ENCODE measurements at regions not wholly inside any gene's neighbourhood (a gene's known extent, or its start where the extent isn't known, plus 50 kb on each side); places are given as distances from the start of the nearest gene placed in this dataset.

DNA sequence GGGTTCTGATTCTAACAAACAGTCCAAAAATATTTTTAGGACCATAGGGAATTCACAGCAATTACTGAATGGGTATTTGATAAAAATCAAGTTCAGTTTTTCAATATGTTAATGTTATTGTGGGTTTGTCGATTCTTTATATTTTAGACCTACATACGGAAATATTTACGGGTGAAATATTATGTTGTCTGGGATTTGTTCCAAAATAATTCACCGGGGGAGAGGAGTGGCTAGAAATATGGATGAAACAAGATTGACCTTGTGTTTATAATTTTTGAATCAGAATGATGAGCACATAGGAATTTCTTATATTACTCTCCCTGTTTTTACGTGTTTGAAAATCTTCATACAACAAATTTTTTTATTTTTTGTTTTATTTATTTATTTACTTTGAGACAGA lies 56.7 kb upstream of the USP1 start:
- DNase-seq (no peak), ATAC-seq (ENCODE audit: low read depth) (no peak)
- ChIA-PET POLR2A (no interaction called here), CTCF (no interaction called here)
- WGBS (ENCODE audit: insufficient coverage): no CpG with 5 or more reads among the region's 5 CpGs
- no peak overlapping the region for H3K27ac ChIP-seq (ENCODE audit: low read length in 2 of 2)
- Mint-ChIP-seq H3K27ac (no peak overlapping the region), H3K27me3 (peaks cover 3% of the 10 kb centered on the region), H3K9me3 (ENCODE audit: insufficient read depth) (no peaks in the 10 kb centered on the region), H3K4me1 (no peaks in the 10 kb centered on the region), H3K4me3 (no peak overlapping the region)
- TF ChIP-seq EZH2 (IDR thresholded peaks at IDR 0.05; ENCODE audit: borderline replicate concordance, insufficient read depth, low read depth, low read length, poor library complexity, severe bottlenecking): no peak
- TF ChIP-seq, protein P1, sequence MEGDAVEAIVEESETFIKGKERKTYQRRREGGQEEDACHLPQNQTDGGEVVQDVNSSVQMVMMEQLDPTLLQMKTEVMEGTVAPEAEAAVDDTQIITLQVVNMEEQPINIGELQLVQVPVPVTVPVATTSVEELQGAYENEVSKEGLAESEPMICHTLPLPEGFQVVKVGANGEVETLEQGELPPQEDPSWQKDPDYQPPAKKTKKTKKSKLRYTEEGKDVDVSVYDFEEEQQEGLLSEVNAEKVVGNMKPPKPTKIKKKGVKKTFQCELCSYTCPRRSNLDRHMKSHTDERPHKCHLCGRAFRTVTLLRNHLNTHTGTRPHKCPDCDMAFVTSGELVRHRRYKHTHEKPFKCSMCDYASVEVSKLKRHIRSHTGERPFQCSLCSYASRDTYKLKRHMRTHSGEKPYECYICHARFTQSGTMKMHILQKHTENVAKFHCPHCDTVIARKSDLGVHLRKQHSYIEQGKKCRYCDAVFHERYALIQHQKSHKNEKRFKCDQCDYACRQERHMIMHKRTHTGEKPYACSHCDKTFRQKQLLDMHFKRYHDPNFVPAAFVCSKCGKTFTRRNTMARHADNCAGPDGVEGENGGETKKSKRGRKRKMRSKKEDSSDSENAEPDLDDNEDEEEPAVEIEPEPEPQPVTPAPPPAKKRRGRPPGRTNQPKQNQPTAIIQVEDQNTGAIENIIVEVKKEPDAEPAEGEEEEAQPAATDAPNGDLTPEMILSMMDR (IDR thresholded peaks at IDR 0.05): no peak
- no peaks in the 10 kb centered on the region for H3K4me1 ChIP-seq (ENCODE audit: control insufficient read depth in 2 of 2, insufficient read depth in 2 of 2, low read length in 2 of 2)
- H3K4me2 ChIP-seq (replicated peaks; ENCODE audit: low read depth, low read length, poor library complexity, severe bottlenecking): no peak overlapping the region
- no peak overlapping the region for H3K9ac ChIP-seq (ENCODE audit: low read length)
- H4K20me1 ChIP-seq (ENCODE audit: control insufficient read depth, insufficient read depth, low read length, poor library complexity, severe bottlenecking): no peaks in the 10 kb centered on the region
- H3K36me3 ChIP-seq (replicated peaks in 1 of 2; ENCODE audit: control extremely low read depth in 1 of 2, control insufficient read depth in 1 of 2, extremely low read depth in 1 of 2, insufficient read depth in 2 of 2, low read length in 1 of 2): no peaks in the 10 kb centered on the region
- intact Hi-C loops (cut with micrococcal nuclease): no loop called here
- no peak overlapping the region for H3K4me3 ChIP-seq (ENCODE audit: control extremely low read depth in 1 of 5, extremely low read depth in 1 of 5, insufficient read depth in 1 of 5, low read depth in 2 of 5, low read length in 4 of 5)
- H3K79me2 ChIP-seq (ENCODE audit: control insufficient read depth, insufficient read depth, low read length): no peaks in the 10 kb centered on the region
- no peaks in the 10 kb centered on the region for H3K9me3 ChIP-seq (ENCODE audit: control extremely low read depth in 1 of 3, control insufficient read depth in 2 of 3, insufficient read depth in 1 of 3, low read length in 2 of 3)
- no peak overlapping the region for H2AFZ ChIP-seq (ENCODE audit: insufficient read depth, low read depth, low read length, poor library complexity, severe bottlenecking)
- no peaks in the 10 kb centered on the region for H3K27me3 ChIP-seq (replicated peaks in 1 of 4; ENCODE audit: control extremely low read depth in 1 of 4, control insufficient read depth in 3 of 4, insufficient read depth in 4 of 4, low read length in 3 of 4)

DNA sequence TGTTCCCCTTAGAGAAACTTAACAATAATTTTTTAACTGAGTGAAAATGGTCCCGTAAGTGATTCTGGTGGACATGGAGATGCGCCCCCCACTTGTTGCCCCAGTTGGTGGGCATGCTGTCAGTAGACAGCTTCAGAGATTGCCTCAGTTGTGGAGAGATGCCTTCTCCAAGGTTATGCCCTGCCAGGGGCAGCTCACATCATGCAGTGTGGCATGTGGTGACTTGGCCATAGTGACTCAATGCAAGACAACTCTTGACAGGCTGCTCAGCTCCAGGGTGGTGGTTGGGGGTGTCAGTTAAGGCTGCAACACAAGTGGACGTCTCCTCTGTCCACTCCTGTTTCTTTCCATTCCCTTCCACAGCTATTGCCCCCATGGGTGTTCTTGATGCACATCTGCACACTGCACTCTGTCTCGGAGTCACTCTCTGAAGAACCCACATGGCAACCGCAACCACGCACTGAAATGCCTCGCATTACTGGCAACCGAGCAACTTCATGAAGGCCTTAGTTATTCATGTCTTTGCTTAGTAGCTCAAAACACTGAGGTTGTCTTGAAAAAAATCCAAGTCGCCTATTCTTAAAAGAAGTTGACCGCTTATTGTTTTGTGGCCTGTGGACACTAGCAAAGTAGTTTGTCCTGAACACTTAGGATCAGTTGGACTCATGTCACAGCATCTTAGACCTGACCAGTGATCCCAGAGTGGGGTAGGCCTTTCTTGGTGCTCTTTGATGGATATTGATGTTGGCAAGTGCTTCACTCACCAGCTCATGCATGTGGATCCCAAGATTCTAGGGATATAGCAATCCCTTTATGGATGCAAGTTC lies 54.8 kb upstream of the USP1 start:
- Histone ChIP-seq H3K9me3 (ENCODE audit: control extremely low read depth in 1 of 3, control insufficient read depth in 2 of 3, insufficient read depth in 1 of 3, low read length in 2 of 3) (no peaks in the 10 kb centered on the region), H4K20me1 (ENCODE audit: control insufficient read depth, insufficient read depth, low read length, poor library complexity, severe bottlenecking) (no peaks in the 10 kb centered on the region), H3K4me2 (replicated peaks; ENCODE audit: low read depth, low read length, poor library complexity, severe bottlenecking) (no peak overlapping the region), H3K9ac (ENCODE audit: low read length) (no peak overlapping the region), H3K36me3 (replicated peaks in 1 of 2; ENCODE audit: control extremely low read depth in 1 of 2, control insufficient read depth in 1 of 2, extremely low read depth in 1 of 2, insufficient read depth in 2 of 2, low read length in 1 of 2) (no peaks in the 10 kb centered on the region), H2AFZ (ENCODE audit: insufficient read depth, low read depth, low read length, poor library complexity, severe bottlenecking) (no peak overlapping the region), H3K27ac (ENCODE audit: low read length in 2 of 2) (no peak overlapping the region), H3K27me3 (replicated peaks in 1 of 4; ENCODE audit: control extremely low read depth in 1 of 4, control insufficient read depth in 3 of 4, insufficient read depth in 4 of 4, low read length in 3 of 4) (no peaks in the 10 kb centered on the region), H3K4me1 (ENCODE audit: control insufficient read depth in 2 of 2, insufficient read depth in 2 of 2, low read length in 2 of 2) (no peaks in the 10 kb centered on the region), H3K4me3 (ENCODE audit: control extremely low read depth in 1 of 5, extremely low read depth in 1 of 5, insufficient read depth in 1 of 5, low read depth in 2 of 5, low read length in 4 of 5) (no peak overlapping the region), H3K79me2 (ENCODE audit: control insufficient read depth, insufficient read depth, low read length) (no peaks in the 10 kb centered on the region)
- TF ChIP-seq, protein P1 (IDR thresholded peaks at IDR 0.05): no peak
- TF ChIP-seq EZH2 (IDR thresholded peaks at IDR 0.05; ENCODE audit: borderline replicate concordance, insufficient read depth, low read depth, low read length, poor library complexity, severe bottlenecking): no peak
- ChIA-PET POLR2A (no interaction called here), CTCF (interaction anchor here (0.7 to 1.2 kb wide), 2 partner anchors 23 to 748 kb away, joined by 3 read pairs; no protein-coding TSS in a partner anchor)
- H3K9me3 Mint-ChIP-seq (ENCODE audit: insufficient read depth): no peaks in the 10 kb centered on the region
- intact Hi-C loops (cut with micrococcal nuclease): no loop called here
- no peak overlapping the region for H3K27ac Mint-ChIP-seq
- DNase-seq: no peak
- H3K4me1 Mint-ChIP-seq: no peaks in the 10 kb centered on the region
- WGBS (ENCODE audit: insufficient coverage): 97% methylated on average over 9 of the region's 10 CpGs
- peaks cover 3% of the 10 kb centered on the region for H3K27me3 Mint-ChIP-seq
- H3K4me3 Mint-ChIP-seq: no peak overlapping the region
- ATAC-seq (ENCODE audit: low read depth): no peak

Data from B cell (primary cell).